ENCODE measurements at regions not wholly inside any gene's neighbourhood (a gene's known extent, or its start where the extent isn't known, plus 50 kb on each side); places are given as distances from the start of the nearest gene placed in this dataset.

DNA sequence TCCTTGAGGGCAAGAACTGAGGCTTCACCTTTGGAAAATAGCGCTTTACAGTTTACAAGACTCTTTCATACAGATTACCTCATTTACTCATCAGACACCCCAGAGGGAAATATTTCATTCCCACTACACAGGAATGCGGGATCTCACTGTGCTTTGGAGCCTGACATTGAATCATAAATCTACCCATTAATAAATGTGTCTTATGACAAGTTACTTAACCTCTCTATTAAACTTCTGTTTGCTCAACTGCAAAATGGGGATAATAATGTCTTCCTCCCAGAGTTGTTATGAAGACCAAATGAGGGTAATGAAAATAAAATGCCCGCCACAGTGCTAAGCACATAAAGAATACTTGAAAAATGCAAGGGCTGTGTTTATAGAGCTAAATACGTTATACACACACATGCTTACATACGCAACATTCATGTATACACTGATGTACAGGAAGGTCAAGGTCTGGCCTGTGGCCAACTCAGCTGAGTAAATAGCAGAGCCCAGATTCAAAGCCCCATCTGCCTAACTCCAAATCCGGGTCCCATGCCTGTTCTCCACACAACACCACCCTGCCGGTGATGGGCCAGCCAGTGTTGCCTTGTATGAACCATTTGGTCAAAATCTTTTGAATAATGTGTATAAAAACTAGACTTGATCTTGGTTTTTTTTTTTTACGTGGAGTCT, 56.6 kb upstream of the CALM2 start:
- no peak for TF ChIP-seq POLR2A (IDR thresholded peaks at IDR 0.05)
- TF ChIP-seq CTCF (IDR thresholded peaks at IDR 0.05), result no peak

All from right lobe of liver (tissue), 4 donors.